CD14-positive monocyte (primary cell): ENCODE measurements at regions not wholly inside any gene's neighbourhood (a gene's known extent, or its start where the extent isn't known, plus 50 kb on each side); places are given as distances from the start of the nearest gene placed in this dataset.

Source experiments
- DNase-seq, 3 donors: peaks; one replicate each; pipeline ENCODE4 v3.0.0-alpha.2; 2011 to 2022
- H2AFZ ChIP-seq: 2 replicates; pipeline ENCODE4 v1.6.0; 2012; ENCODE audit warnings: mild to moderate bottlenecking, low read depth, low read length, inconsistent platforms; ENCODE audit not compliant: insufficient read depth, poor library complexity, severe bottlenecking
- H3K27ac ChIP-seq, 2 donors: 1 replicate in 1 of 2; 2 replicates in 1 of 2; pipeline ENCODE4 v1.5.1; 2012 to 2013; ENCODE audit warnings: low read length in 2 of 2, control low read depth in 1 of 2, inconsistent platforms in 1 of 2, low read depth in 1 of 2, mild to moderate bottlenecking in 1 of 2
- H3K27me3 ChIP-seq, 2 donors: one replicate each; pipeline versions ENCODE4 v1.6.0 to v1.6.1; 2011 to 2013; ENCODE audit warnings: low read length in 2 of 2; ENCODE audit not compliant: control insufficient read depth in 2 of 2, insufficient read depth in 2 of 2
- H3K36me3 ChIP-seq, 2 donors: replicated peaks in 1 of 2; 1 replicate in 1 of 2; 2 replicates in 1 of 2; pipeline versions ENCODE4 v1.5.1 to v1.6.1; 2012 to 2013; ENCODE audit warnings: low read length in 2 of 2, control low read depth in 1 of 2, inconsistent platforms in 1 of 2, mild to moderate bottlenecking in 1 of 2; ENCODE audit not compliant: insufficient read depth in 2 of 2, control insufficient read depth in 1 of 2
- H3K4me1 ChIP-seq, 2 donors: 1 replicate in 1 of 2; 2 replicates in 1 of 2; pipeline versions ENCODE4 v1.5.1 to v1.6.1; 2012 to 2013; ENCODE audit warnings: low read length in 2 of 2, control low read depth in 1 of 2, inconsistent platforms in 1 of 2, mild to moderate bottlenecking in 1 of 2, moderate library complexity in 1 of 2; ENCODE audit not compliant: insufficient read depth in 2 of 2, control insufficient read depth in 1 of 2
- H3K4me2 ChIP-seq: replicated peaks from 2 replicates; pipeline ENCODE3; 2012; ENCODE audit warnings: low read length, moderate library complexity, mild to moderate bottlenecking; ENCODE audit not compliant: poor library complexity, severe bottlenecking; ENCODE audit errors: extremely low read depth
- H3K4me3 ChIP-seq, 3 experiments: fragments of 200-600 bp in 1 of 3; sonication (generic) in 1 of 3; replicated peaks in 1 of 3; 1 replicate in 2 of 3; 2 replicates in 1 of 3; pipeline ENCODE4 v1.5.1; 2011 to 2013; ENCODE audit warnings: low read length in 3 of 3, mild to moderate bottlenecking in 3 of 3, control low read depth in 2 of 3, low read depth in 2 of 3, inconsistent platforms in 1 of 3, moderate library complexity in 1 of 3
- H3K79me2 ChIP-seq: 2 replicates; pipeline ENCODE4 v1.6.0; 2012; ENCODE audit warnings: mild to moderate bottlenecking, control low read depth, inconsistent platforms, low read length, moderate library complexity; ENCODE audit not compliant: insufficient read depth
- H3K9ac ChIP-seq: 2 replicates; pipeline ENCODE4 v1.6.0; 2017; ENCODE audit warnings: low read length, mild to moderate bottlenecking; ENCODE audit not compliant: insufficient read depth, poor library complexity, severe bottlenecking
- H3K9me3 ChIP-seq, 2 donors: replicated peaks in 1 of 2; 1 replicate in 1 of 2; 2 replicates in 1 of 2; pipeline versions ENCODE4 v1.5.1 to v1.6.1; 2012 to 2013; ENCODE audit warnings: low read length in 2 of 2, control low read depth in 1 of 2; ENCODE audit not compliant: control insufficient read depth in 1 of 2, insufficient read depth in 1 of 2
- H4K20me1 ChIP-seq: 2 replicates; pipeline ENCODE4 v1.6.0; 2012; ENCODE audit warnings: mild to moderate bottlenecking, low read length, control low read depth, moderate library complexity; ENCODE audit not compliant: insufficient read depth
- H3K27ac Mint-ChIP-seq, 7 donors: one replicate each; pipeline ENCODE4 v1.8.0; 2020; ENCODE audit warnings: mild to moderate bottlenecking in 7 of 7, mixed read lengths in 7 of 7, moderate library complexity in 6 of 7, inconsistent platforms in 2 of 7
- H3K27me3 Mint-ChIP-seq, 3 donors: one replicate each; pipeline ENCODE4 v1.8.0; 2021 to 2022; ENCODE audit warnings: low read depth in 3 of 3, mild to moderate bottlenecking in 3 of 3, mixed read lengths in 3 of 3, moderate library complexity in 3 of 3, inconsistent platforms in 1 of 3
- H3K36me3 Mint-ChIP-seq, 2 donors: one replicate each; pipeline ENCODE4 v1.8.0; 2020; ENCODE audit warnings: mixed read lengths in 2 of 2, inconsistent platforms in 1 of 2, mild to moderate bottlenecking in 1 of 2
- H3K4me1 Mint-ChIP-seq: one replicate; pipeline ENCODE4 v1.8.0; 2020; ENCODE audit warnings: mild to moderate bottlenecking, mixed read lengths
- H3K4me3 Mint-ChIP-seq, 2 donors: one replicate each; pipeline ENCODE4 v1.8.0; 2020; ENCODE audit warnings: mild to moderate bottlenecking in 2 of 2, mixed read lengths in 2 of 2, moderate library complexity in 1 of 2
- H3K9me3 Mint-ChIP-seq, 7 donors: one replicate each; pipeline ENCODE4 v1.8.0; 2020 to 2022; ENCODE audit warnings: mixed read lengths in 7 of 7, mild to moderate bottlenecking in 6 of 7, moderate library complexity in 6 of 7, inconsistent platforms in 2 of 7
- CTCF ChIP-seq: fragments of 200-600 bp; IDR thresholded peaks from one replicate; pipeline ENCODE4 v1.8.0; 2022; ENCODE audit warnings: antibody characterized with exemption, mild to moderate bottlenecking
- WGBS: methylation state at CpG from one replicate; pipeline ENCODE4 v1.1.5; 2013; ENCODE audit warnings: missing lambda C conversion rate; ENCODE audit not compliant: insufficient coverage; 5-methylcytosine and 5-hydroxymethylcytosine counted together
- intact Hi-C, 2 donors: fragments of 100-400 bp; cut with micrococcal nuclease; formaldehyde crosslinking; loops; one replicate each; pipeline versions ENCODE4 v1.15.0 to v1.15.1; 2023

GRCh38 chr16:26708428-26708827 is 358.3 kb upstream of the C16orf82 start:
- peaks cover 1 to 2% (median 1%) of the 10 kb centered on the region in 3 donors for H3K27me3 Mint-ChIP-seq
- no peaks in the 10 kb centered on the region for H3K36me3 Mint-ChIP-seq
- H3K4me3 Mint-ChIP-seq, result no peak overlapping the region
- Histone ChIP-seq H3K4me1 (no peaks in the 10 kb centered on the region), H3K9me3 (no peaks in the 10 kb centered on the region), H3K9ac (no peak overlapping the region), H3K79me2 (no peaks in the 10 kb centered on the region), H3K4me2 (no peak overlapping the region), H2AFZ (no peak overlapping the region), H3K27ac (no peak overlapping the region), H3K27me3 (no peaks in the 10 kb centered on the region), H3K36me3 (no peaks in the 10 kb centered on the region), H3K4me3 (no peak overlapping the region), H4K20me1 (no peaks in the 10 kb centered on the region)
- DNase-seq, result no peak
- WGBS, result 88% methylated on average over 2 of the region's 2 CpGs
- H3K9me3 Mint-ChIP-seq, result peaks cover 0 to 2% (median 1%) of the 10 kb centered on the region in 7 donors
- TF ChIP-seq CTCF, result no peak
- intact Hi-C loops, result no loop called here
- H3K4me1 Mint-ChIP-seq, result no peaks in the 10 kb centered on the region
- H3K27ac Mint-ChIP-seq, result no peak overlapping the region

GRCh38 chr16:26709175-26709574 is 357.6 kb upstream of the C16orf82 start:
- Histone ChIP-seq H3K9ac (no peak overlapping the region), H3K4me2 (no peak overlapping the region), H4K20me1 (no peaks in the 10 kb centered on the region), H3K27me3 (no peaks in the 10 kb centered on the region), H3K79me2 (no peaks in the 10 kb centered on the region), H3K27ac (no peak overlapping the region), H3K36me3 (no peaks in the 10 kb centered on the region), H2AFZ (no peak overlapping the region), H3K4me3 (no peak overlapping the region), H3K4me1 (no peaks in the 10 kb centered on the region), H3K9me3 (no peaks in the 10 kb centered on the region)
- WGBS, result 98% methylated on average over 4 of the region's 6 CpGs
- Mint-ChIP-seq H3K9me3 (peaks cover 0 to 2% (median 1%) of the 10 kb centered on the region in 7 donors), H3K27ac (no peak overlapping the region), H3K36me3 (no peaks in the 10 kb centered on the region), H3K4me1 (no peaks in the 10 kb centered on the region), H3K27me3 (peaks cover 1 to 2% (median 1%) of the 10 kb centered on the region in 3 donors), H3K4me3 (no peak overlapping the region)
- intact Hi-C loops, result no loop called here
- DNase-seq, result no peak
- TF ChIP-seq CTCF, result no peak
